HEK293 (cell line): ENCODE measurements at regions not wholly inside any gene's neighbourhood (a gene's known extent, or its start where the extent isn't known, plus 50 kb on each side); places are given as distances from the start of the nearest gene placed in this dataset.
A peak's percentile ranks its signal among the peaks of the same experiment; 100 is the strongest.

Experiments used
- CTCF ChIA-PET: fragments of 350-600 bp; formaldehyde crosslinking; extraction: SDS; loops from one replicate; lab custom pipeline; 2021; ENCODE audit warnings: antibody characterized with exemption; lab: Yijun Ruan, JAX
- POLR2A ChIA-PET: fragments of 300-600 bp; formaldehyde crosslinking; extraction: SDS; loops from one replicate; lab custom pipeline; 2020; ENCODE audit warnings: antibody characterized with exemption, inconsistent platforms; lab: Yijun Ruan, JAX
- H3K27ac ChIP-seq: fragments of 200-500 bp; sonication (Bioruptor generic); 2 replicates; pipeline ENCODE4 v1.5.1; 2014; ENCODE audit warnings: low read depth, low read length, control low read depth, inconsistent platforms; ENCODE audit errors: extremely low read depth
- H3K36me3 ChIP-seq, 2 experiments: fragments of 200-500 bp in 1 of 2; sonication (Bioruptor generic) in 1 of 2; 1 replicate in 1 of 2; 2 replicates in 1 of 2; pipeline ENCODE4 v1.5.1; 2014 to 2017; ENCODE audit warnings: inconsistent platforms in 2 of 2, low read length in 2 of 2; ENCODE audit not compliant: control insufficient read depth in 2 of 2, insufficient read depth in 1 of 2
- H3K4me1 ChIP-seq: fragments of 200-500 bp; sonication (Bioruptor generic); 2 replicates; pipeline ENCODE4 v1.5.1; 2014; ENCODE audit warnings: mild to moderate bottlenecking, low read length, inconsistent platforms; ENCODE audit not compliant: control insufficient read depth, insufficient read depth
- H3K4me3 ChIP-seq: 2 replicates; pipeline ENCODE4 v1.5.1; 2011; ENCODE audit warnings: low read depth, mild to moderate bottlenecking, control low read depth, low read length, moderate library complexity
- H3K9me3 ChIP-seq: fragments of 200-500 bp; sonication (Bioruptor generic); 2 replicates; pipeline ENCODE4 v1.5.1; 2014; ENCODE audit warnings: low read depth, low read length, inconsistent platforms; ENCODE audit not compliant: control insufficient read depth, insufficient read depth
- BCL11A ChIP-seq: fragments of 450-650 bp; formaldehyde crosslinking; IDR thresholded peaks from 2 replicates; pipeline ENCODE4 v1.5.1; 2016; ENCODE audit warnings: low read depth, missing biosample characterization, missing genetic modification characterization
- CTCF ChIP-seq: fragments of 450-650 bp; formaldehyde crosslinking; IDR thresholded peaks from 2 replicates; pipeline ENCODE4 v1.5.1; 2016; ENCODE audit warnings: missing biosample characterization, missing genetic modification characterization
- EGR2 ChIP-seq: fragments of 450-650 bp; formaldehyde crosslinking; IDR thresholded peaks from 2 replicates; pipeline ENCODE4 v1.5.1; 2016; ENCODE audit warnings: low read depth, missing biosample characterization, missing genetic modification characterization
- HOXC10 ChIP-seq: sonication (generic); formaldehyde crosslinking; IDR thresholded peaks from 2 replicates; pipeline ENCODE4 v1.8.1; 2023; ENCODE audit warnings: mild to moderate bottlenecking, missing genetic modification reagents
- KLF10 ChIP-seq: fragments of 450-650 bp; IDR thresholded peaks from 2 replicates; pipeline ENCODE4 v1.5.1; 2018; ENCODE audit warnings: missing biosample characterization, mild to moderate bottlenecking, missing genetic modification characterization
- KLF17 ChIP-seq: fragments of 450-650 bp; formaldehyde crosslinking; IDR thresholded peaks from 2 replicates; pipeline ENCODE4 v1.5.1; 2016; ENCODE audit warnings: missing biosample characterization, missing genetic modification characterization
- REST ChIP-seq: fragments of 450-650 bp; formaldehyde crosslinking; IDR thresholded peaks from 2 replicates; pipeline ENCODE4 v1.5.1; 2016; ENCODE audit warnings: missing biosample characterization, missing genetic modification characterization
- ZBTB17 ChIP-seq: fragments of 450-650 bp; formaldehyde crosslinking; IDR thresholded peaks from 2 replicates; pipeline ENCODE4 v1.5.1; 2016; ENCODE audit warnings: missing biosample characterization, missing genetic modification characterization
- ZBTB26 ChIP-seq: fragments of 450-650 bp; formaldehyde crosslinking; optimal IDR thresholded peaks from 2 replicates; pipeline ENCODE3; 2016; ENCODE audit warnings: missing biosample characterization, mild to moderate bottlenecking, missing genetic modification characterization
- ZEB2 ChIP-seq: fragments of 450-650 bp; formaldehyde crosslinking; IDR thresholded peaks from 2 replicates; pipeline ENCODE4 v1.5.1; 2016; ENCODE audit warnings: missing biosample characterization, missing genetic modification characterization
- ZNF132 ChIP-seq: fragments of 450-650 bp; formaldehyde crosslinking; IDR thresholded peaks from 2 replicates; pipeline ENCODE4 v1.5.1; 2017; ENCODE audit warnings: missing biosample characterization, missing genetic modification characterization, borderline replicate concordance
- ZNF155 ChIP-seq: fragments of 450-650 bp; formaldehyde crosslinking; IDR thresholded peaks from 2 replicates; pipeline ENCODE4 v1.5.1; 2016; ENCODE audit warnings: missing biosample characterization, missing genetic modification characterization
- ZNF354C ChIP-seq: fragments of 450-650 bp; formaldehyde crosslinking; IDR thresholded peaks from 2 replicates; pipeline ENCODE4 v1.5.1; 2016; ENCODE audit warnings: missing biosample characterization, missing genetic modification characterization, low read depth, borderline replicate concordance
- ZNF366 ChIP-seq: fragments of 450-650 bp; formaldehyde crosslinking; conservative IDR thresholded peaks from 2 replicates; pipeline ENCODE4 v1.5.1; 2016; ENCODE audit warnings: missing biosample characterization, missing genetic modification characterization
- ZNF37A ChIP-seq: fragments of 450-650 bp; IDR thresholded peaks from 2 replicates; pipeline ENCODE4 v1.5.1; 2018; ENCODE audit warnings: missing biosample characterization, missing genetic modification characterization
- ZNF398 ChIP-seq: fragments of 450-650 bp; formaldehyde crosslinking; IDR thresholded peaks from 2 replicates; pipeline ENCODE4 v1.5.1; 2017; ENCODE audit warnings: missing biosample characterization, missing genetic modification characterization
- ZNF433 ChIP-seq: fragments of 450-650 bp; formaldehyde crosslinking; IDR thresholded peaks from 2 replicates; pipeline ENCODE4 v1.5.1; 2016; ENCODE audit warnings: missing biosample characterization, missing genetic modification characterization, low read depth
- ZNF639 ChIP-seq: fragments of 450-650 bp; formaldehyde crosslinking; IDR thresholded peaks from 2 replicates; pipeline ENCODE4 v1.5.1; 2016; ENCODE audit warnings: missing biosample characterization, missing genetic modification characterization
- ZNF645 ChIP-seq: fragments of 450-650 bp; formaldehyde crosslinking; IDR thresholded peaks from 2 replicates; pipeline ENCODE4; 2016; ENCODE audit warnings: missing biosample characterization, missing genetic modification characterization
- ZNF654 ChIP-seq: fragments of 450-650 bp; formaldehyde crosslinking; IDR thresholded peaks from 2 replicates; pipeline ENCODE4 v1.5.1; 2016; ENCODE audit warnings: low read depth, missing biosample characterization, missing genetic modification characterization
- ZNF792 ChIP-seq: fragments of 450-650 bp; formaldehyde crosslinking; IDR thresholded peaks from 2 replicates; pipeline ENCODE4 v1.5.1; 2016; ENCODE audit warnings: missing biosample characterization, missing genetic modification characterization

GRCh38 chr6:18997375-18997826 is 610.3 kb downstream of the RNF144B start:
- no peak overlapping the region for H3K27ac ChIP-seq
- ChIA-PET CTCF (interaction anchor here (0.6 to 1.6 kb wide), 19 partner anchors 10 to 1079 kb away, joined by 3 to 10 read pairs (median 4); no protein-coding TSS in a partner anchor), POLR2A (interaction anchor here (0.5 kb wide), 1 partner anchor 456 kb away, joined by 3 read pairs; no protein-coding TSS in a partner anchor)
- H3K36me3 ChIP-seq, result no peaks in the 10 kb centered on the region
- no peak overlapping the region for H3K4me3 ChIP-seq
- peaks cover 8% of the 10 kb centered on the region; the same call in 1 of the 2 replicates for H3K4me1 ChIP-seq
- TF ChIP-seq ZNF792 (tag by site-specific recombination) (no peak), ZNF654 (tag by site-specific recombination) (peak; percentile 53), EGR2 (no peak), HOXC10 (CRISPR knock-in tag) (no peak), ZNF37A (tag by site-specific recombination) (no peak), ZNF639 (tag by site-specific recombination) (no peak), ZNF132 (tag by site-specific recombination) (no peak), CTCF (tag by site-specific recombination) (peak; percentile 34; the same call in 1 of the 2 replicates), ZNF366 (tag by site-specific recombination) (no peak), KLF17 (tag by site-specific recombination) (no peak)
- no peaks in the 10 kb centered on the region for H3K9me3 ChIP-seq

- Histone ChIP-seq H3K9me3 (no peaks in the 10 kb centered on the region), H3K27ac (no peak overlapping the region), H3K4me3 (no peak overlapping the region), H3K4me1 (peaks cover 8% of the 10 kb centered on the region; the same call in 1 of the 2 replicates), H3K36me3 (no peaks in the 10 kb centered on the region; a peak in 1 of 3 replicates)
- CTCF ChIA-PET, result interaction anchor here (1.0 to 1.5 kb wide), 2 partner anchors 22 to 1053 kb away, joined by 4 read pairs; no protein-coding TSS in a partner anchor
- POLR2A ChIA-PET, result no interaction called here
- TF ChIP-seq REST (tag by site-specific recombination), result no peak
- no peak for TF ChIP-seq ZNF354C (tag by site-specific recombination)
- TF ChIP-seq ZBTB17 (tag by site-specific recombination), result no peak
- TF ChIP-seq ZNF645 (tag by site-specific recombination), result no peak
- TF ChIP-seq ZNF398 (tag by site-specific recombination), result no peak
- no peak for TF ChIP-seq ZNF433 (tag by site-specific recombination)
- TF ChIP-seq ZNF155 (tag by site-specific recombination), result no peak
- TF ChIP-seq BCL11A (tag by site-specific recombination), result no peak
- no peak for TF ChIP-seq KLF10
- no peak for TF ChIP-seq ZBTB26 (tag by site-specific recombination)
- TF ChIP-seq ZEB2, result no peak
Observed at GRCh38 chr6:19002976-19003560, 615.9 kb downstream of the RNF144B start.
